Gastroesophageal sphincter (tissue), 4 donors: ENCODE measurements at regions not wholly inside any gene's neighbourhood (a gene's known extent, or its start where the extent isn't known, plus 50 kb on each side); places are given as distances from the start of the nearest gene placed in this dataset.

ENCODE experiments used
- ATAC-seq: fragments of 150-250 bp; one replicate; pipeline ENCODE4 v1.9.1; 2016; ENCODE audit warnings: mild to moderate bottlenecking, moderate library complexity
- H3K27ac ChIP-seq, 4 donors: fragments of 200-600 bp; sonication (generic) in 3 of 4; 1 replicate in 3 of 4; 2 replicates in 1 of 4; pipeline ENCODE4 v1.5.1; 2016 to 2019
- H3K27me3 ChIP-seq: fragments of 200-600 bp; sonication (generic); one replicate; pipeline ENCODE4 v1.5.1; 2019
- H3K36me3 ChIP-seq, 2 donors: fragments of 200-600 bp; sonication (generic); one replicate each; pipeline ENCODE4 v1.5.1; 2019; ENCODE audit warnings: control low read depth in 1 of 2
- H3K4me1 ChIP-seq, 3 donors: fragments of 200-600 bp; sonication (generic); 1 replicate in 2 of 3; 2 replicates in 1 of 3; pipeline ENCODE4 v1.5.1; 2016 to 2019; ENCODE audit warnings: control low read depth in 2 of 3
- H3K4me3 ChIP-seq, 2 donors: fragments of 200-600 bp; sonication (generic); one replicate each; pipeline ENCODE4 v1.5.1; 2019; ENCODE audit warnings: mild to moderate bottlenecking in 1 of 2, moderate library complexity in 1 of 2
- H3K9me3 ChIP-seq, 3 donors: fragments of 200-600 bp; sonication (generic); one replicate each; pipeline ENCODE4 v1.5.1; 2017 to 2019; ENCODE audit warnings: control low read depth in 2 of 3
- EP300 ChIP-seq: sonication (generic); formaldehyde crosslinking; IDR thresholded peaks from one replicate; pipeline ENCODE4 v1.6.1; 2017; ENCODE audit warnings: antibody characterized with exemption, mild to moderate bottlenecking
- POLR2A ChIP-seq, 2 donors: fragments of 450-650 bp; IDR thresholded peaks; one replicate each; pipeline ENCODE4 v1.6.1; 2017; ENCODE audit warnings: antibody characterized with exemption in 2 of 2, mild to moderate bottlenecking in 2 of 2, moderate library complexity in 1 of 2
- POLR2AphosphoS5 ChIP-seq: sonication (generic); formaldehyde crosslinking; IDR thresholded peaks from one replicate; pipeline ENCODE4 v1.6.1; 2017; ENCODE audit warnings: antibody characterized with exemption
- WGBS, 2 donors: methylation state at CpG; one replicate each; pipeline ENCODE4 v1.1.5; 2018; ENCODE audit warnings: low coverage in 1 of 2; 5-methylcytosine and 5-hydroxymethylcytosine counted together
- TF ChIP-seq, protein P1 (sequence below), 4 experiments: fragments of 200-600 bp in 2 of 4; fragments of 450-650 bp in 2 of 4; sonication (generic) in 1 of 4; IDR thresholded peaks; one replicate each; pipeline ENCODE4 v1.5.1; 2017 to 2019; ENCODE audit warnings: antibody characterized with exemption in 4 of 4, mild to moderate bottlenecking in 2 of 4, moderate library complexity in 2 of 4

DNA sequence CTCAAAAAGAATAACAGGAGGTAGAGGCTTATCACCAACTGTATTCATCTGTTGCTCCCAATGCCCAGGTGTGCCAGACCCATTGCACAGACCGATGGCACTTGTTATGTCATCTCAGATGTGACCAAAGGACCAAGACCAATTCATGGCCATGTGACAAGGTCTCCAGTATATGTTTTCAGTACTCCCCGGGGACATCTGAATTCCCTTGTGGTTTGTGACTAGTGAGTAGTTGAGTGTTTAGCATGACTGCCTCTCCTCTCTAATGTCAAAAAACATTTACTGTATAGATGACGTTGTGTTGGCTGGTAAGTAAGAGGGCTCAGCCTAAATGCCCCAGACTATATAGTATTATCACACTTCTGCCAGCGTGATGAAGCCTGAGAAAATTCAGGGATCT is 202.1 kb upstream of the SMIM30 start:
- 86 to 87% methylated on average over 3 to 4 of the region's 4 CpGs for WGBS, 2 donors
- TF ChIP-seq POLR2A (IDR thresholded peaks at IDR 0.05) (no peak), EP300 (no peak), POLR2AphosphoS5 (no peak)
- TF ChIP-seq, protein P1, sequence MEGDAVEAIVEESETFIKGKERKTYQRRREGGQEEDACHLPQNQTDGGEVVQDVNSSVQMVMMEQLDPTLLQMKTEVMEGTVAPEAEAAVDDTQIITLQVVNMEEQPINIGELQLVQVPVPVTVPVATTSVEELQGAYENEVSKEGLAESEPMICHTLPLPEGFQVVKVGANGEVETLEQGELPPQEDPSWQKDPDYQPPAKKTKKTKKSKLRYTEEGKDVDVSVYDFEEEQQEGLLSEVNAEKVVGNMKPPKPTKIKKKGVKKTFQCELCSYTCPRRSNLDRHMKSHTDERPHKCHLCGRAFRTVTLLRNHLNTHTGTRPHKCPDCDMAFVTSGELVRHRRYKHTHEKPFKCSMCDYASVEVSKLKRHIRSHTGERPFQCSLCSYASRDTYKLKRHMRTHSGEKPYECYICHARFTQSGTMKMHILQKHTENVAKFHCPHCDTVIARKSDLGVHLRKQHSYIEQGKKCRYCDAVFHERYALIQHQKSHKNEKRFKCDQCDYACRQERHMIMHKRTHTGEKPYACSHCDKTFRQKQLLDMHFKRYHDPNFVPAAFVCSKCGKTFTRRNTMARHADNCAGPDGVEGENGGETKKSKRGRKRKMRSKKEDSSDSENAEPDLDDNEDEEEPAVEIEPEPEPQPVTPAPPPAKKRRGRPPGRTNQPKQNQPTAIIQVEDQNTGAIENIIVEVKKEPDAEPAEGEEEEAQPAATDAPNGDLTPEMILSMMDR (IDR thresholded peaks at IDR 0.05), result no peak
- no peaks in the 10 kb centered on the region for H3K27me3 ChIP-seq
- no peak overlapping the region for H3K27ac ChIP-seq
- H3K36me3 ChIP-seq, result no peaks in the 10 kb centered on the region
- no peaks in the 10 kb centered on the region for H3K4me1 ChIP-seq
- no peak overlapping the region for H3K4me3 ChIP-seq
- H3K9me3 ChIP-seq, result no peaks in the 10 kb centered on the region
- ATAC-seq, result no peak

GRCh38 chr7:113314594-113314993 is 196.2 kb upstream of the SMIM30 start:
- no peak for ATAC-seq
- Histone ChIP-seq H3K27ac (no peak overlapping the region), H3K4me3 (no peak overlapping the region), H3K4me1 (peaks cover 0 to 4% (median 0%) of the 10 kb centered on the region in 3 donors), H3K36me3 (no peaks in the 10 kb centered on the region), H3K9me3 (no peaks in the 10 kb centered on the region), H3K27me3 (no peaks in the 10 kb centered on the region)
- TF ChIP-seq, protein P1 (IDR thresholded peaks at IDR 0.05), result no peak
- TF ChIP-seq POLR2A (IDR thresholded peaks at IDR 0.05), result no peak
- no peak for TF ChIP-seq EP300
- TF ChIP-seq POLR2AphosphoS5, result no peak
- 22 to 32% methylated on average over 2 of the region's 2 CpGs for WGBS, 2 donors

DNA sequence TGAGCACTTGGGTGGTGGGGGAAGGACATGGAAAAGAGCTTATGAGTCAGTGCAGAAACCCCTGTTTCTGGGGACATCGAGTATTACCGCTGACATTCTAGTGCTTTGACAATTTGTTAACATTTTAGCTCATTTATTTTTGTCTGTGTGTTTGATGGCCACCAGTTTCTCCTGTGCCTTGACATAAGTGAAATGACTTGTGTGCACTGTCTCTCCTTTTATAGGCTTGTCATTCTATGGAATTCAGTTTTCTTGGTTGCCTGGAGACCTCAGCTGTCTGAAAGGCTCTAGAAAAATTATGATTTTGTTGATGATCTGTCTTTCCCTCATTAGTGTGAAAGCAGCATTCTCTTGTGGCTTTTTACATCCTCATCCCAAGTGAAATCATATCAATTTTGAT is 190.0 kb upstream of the SMIM30 start:
- no peaks in the 10 kb centered on the region for H3K9me3 ChIP-seq
- no peak overlapping the region for H3K27ac ChIP-seq
- TF ChIP-seq, protein P1 (IDR thresholded peaks at IDR 0.05), result no peak
- H3K4me3 ChIP-seq, result no peak overlapping the region
- ATAC-seq, result no peak
- H3K36me3 ChIP-seq, result no peaks in the 10 kb centered on the region
- 63 to 77% methylated on average over 2 of the region's 2 CpGs for WGBS, 2 donors
- H3K27me3 ChIP-seq, result no peaks in the 10 kb centered on the region
- H3K4me1 ChIP-seq, result no peaks in the 10 kb centered on the region

GRCh38 chr7:113307147-113307546 is 188.8 kb upstream of the SMIM30 start:
- no peaks in the 10 kb centered on the region for H3K9me3 ChIP-seq
- no peak overlapping the region for H3K27ac ChIP-seq
- H3K4me3 ChIP-seq, result no peak overlapping the region
- H3K4me1 ChIP-seq, result no peaks in the 10 kb centered on the region
- 38 to 61% methylated on average over 2 of the region's 2 CpGs for WGBS, 2 donors
- no peaks in the 10 kb centered on the region for H3K27me3 ChIP-seq
- TF ChIP-seq POLR2A (IDR thresholded peaks at IDR 0.05), result no peak
- TF ChIP-seq, protein P1 (IDR thresholded peaks at IDR 0.05), result no peak
- no peak for TF ChIP-seq EP300
- TF ChIP-seq POLR2AphosphoS5, result no peak
- H3K36me3 ChIP-seq, result no peaks in the 10 kb centered on the region
- ATAC-seq, result no peak

GRCh38 chr7:113306302-113306701 is 187.9 kb upstream of the SMIM30 start:
- Histone ChIP-seq H3K4me1 (no peaks in the 10 kb centered on the region), H3K36me3 (no peaks in the 10 kb centered on the region), H3K9me3 (no peaks in the 10 kb centered on the region), H3K27ac (no peak overlapping the region), H3K27me3 (no peaks in the 10 kb centered on the region), H3K4me3 (no peak overlapping the region)
- 55 to 63% methylated on average over 1 to 2 of the region's 2 CpGs for WGBS, 2 donors
- TF ChIP-seq EP300, result no peak
- no peak for TF ChIP-seq POLR2A (IDR thresholded peaks at IDR 0.05)
- TF ChIP-seq, protein P1 (IDR thresholded peaks at IDR 0.05), result no peak
- no peak for TF ChIP-seq POLR2AphosphoS5
- no peak for ATAC-seq
